Islet of Langerhans (tissue), 1 donor: ENCODE measurements at regions not wholly inside any gene's neighbourhood (a gene's known extent, or its start where the extent isn't known, plus 50 kb on each side); places are given as distances from the start of the nearest gene placed in this dataset.
"Not testable (repeated sequence)": the region's sequence is repeated elsewhere in the genome, so short reads cannot be mapped to it uniquely, and the experiment has no call there.

Experiments
- FAIRE-seq: peaks from one replicate; lab custom pipeline; 2011; peaks lifted over from hg19 to GRCh38; lab: Jason Lieb, UNC

DNA sequence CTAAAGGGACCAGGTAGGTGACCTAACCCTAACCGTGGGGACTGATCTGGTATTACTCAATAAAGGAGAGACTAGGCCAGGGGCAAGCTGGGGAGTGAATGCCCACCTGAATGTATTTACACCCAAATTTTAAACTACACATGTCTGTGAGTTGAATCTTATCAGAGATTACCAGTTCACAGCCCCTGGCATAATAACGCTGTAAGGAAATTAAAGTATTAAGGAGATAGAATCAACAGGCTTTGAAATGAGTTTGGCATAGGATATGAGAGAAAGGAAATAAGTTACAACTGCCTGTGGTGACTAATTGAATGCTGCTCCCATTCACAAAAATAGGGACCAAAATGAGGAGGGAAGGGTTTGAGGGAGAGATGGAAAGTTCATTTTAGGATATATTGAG, 593.3 kb downstream of the CSNK1G3 start:
- no peak for FAIRE-seq

DNA sequence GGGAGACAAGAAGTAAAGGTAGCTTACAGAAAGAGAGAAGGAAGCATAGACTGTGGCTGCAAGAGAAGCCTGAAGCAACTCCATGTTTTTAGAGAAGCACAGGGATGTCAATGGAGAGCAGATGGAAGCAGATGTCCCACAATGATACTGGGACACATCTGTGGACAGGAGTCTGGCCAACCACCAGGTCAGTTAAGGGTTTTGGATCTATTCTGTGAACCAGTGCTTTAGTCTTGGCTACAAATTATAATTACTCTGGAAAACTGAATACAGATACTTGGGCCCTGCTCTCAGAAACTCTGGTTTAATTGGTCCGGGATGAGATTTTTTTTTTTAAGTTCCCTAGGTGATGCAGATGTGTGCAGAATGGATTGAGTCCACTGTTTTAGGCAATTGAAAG, 592.8 kb downstream of the CSNK1G3 start:
- FAIRE-seq = no peak

DNA sequence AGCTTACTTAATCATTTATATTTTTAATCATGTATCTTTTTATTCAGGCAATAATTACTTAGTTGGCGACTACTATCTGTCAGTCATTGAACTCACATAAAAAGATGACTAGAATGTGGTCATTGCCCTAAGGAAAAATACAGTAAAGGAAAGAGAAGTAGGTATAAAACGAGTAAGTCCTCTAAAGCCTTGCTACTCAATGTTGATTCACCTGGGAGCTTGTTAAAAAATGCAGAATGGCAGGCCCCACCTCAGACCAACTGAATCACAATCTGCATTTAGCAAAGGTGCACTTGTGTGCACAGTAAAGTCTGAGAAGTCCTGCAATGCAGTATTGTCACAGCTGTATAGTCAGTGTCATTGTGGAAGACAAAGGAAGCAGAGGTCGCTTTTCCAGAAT, 592.4 kb downstream of the CSNK1G3 start:
- FAIRE-seq = no peak

DNA sequence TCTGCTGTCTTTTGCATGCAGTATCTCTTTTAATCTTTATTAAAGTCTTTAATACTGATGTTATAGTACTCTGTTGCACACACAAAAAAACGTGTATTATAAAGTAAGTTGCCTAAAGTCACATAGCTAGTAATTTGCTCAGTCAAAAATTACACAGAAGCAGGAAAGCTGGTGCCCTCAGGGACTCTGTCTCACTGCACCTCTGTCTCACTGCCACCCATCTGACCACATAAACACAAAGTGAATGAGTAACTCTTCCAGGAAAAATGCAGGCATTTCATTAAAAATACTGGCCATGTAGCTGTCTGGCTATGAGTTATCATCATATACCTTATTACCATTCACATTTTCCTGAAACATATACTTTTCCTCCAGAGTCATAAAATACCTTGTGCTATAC, 591.7 kb downstream of the CSNK1G3 start:
- FAIRE-seq = peak; percentile 56

DNA sequence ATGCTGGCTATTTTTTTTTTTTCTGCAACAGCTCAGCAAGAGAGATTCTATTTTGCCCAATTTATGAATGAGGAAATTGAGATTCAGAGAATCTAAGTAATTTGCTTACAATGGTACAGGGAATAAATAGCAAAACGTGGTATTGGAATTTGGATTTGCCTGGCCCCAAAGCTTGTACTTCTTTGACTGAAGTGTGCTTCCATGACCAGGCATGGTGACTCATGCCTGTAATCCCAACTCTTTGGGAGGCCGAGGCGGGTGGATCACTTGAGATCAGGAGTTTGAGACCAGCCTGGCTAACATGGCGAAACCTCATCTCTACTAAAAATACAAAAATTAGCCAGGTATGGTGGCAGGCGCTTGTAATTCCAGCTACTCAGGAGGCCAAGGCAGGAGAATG, 591.1 kb downstream of the CSNK1G3 start:
- not testable (repeated sequence) for FAIRE-seq

DNA sequence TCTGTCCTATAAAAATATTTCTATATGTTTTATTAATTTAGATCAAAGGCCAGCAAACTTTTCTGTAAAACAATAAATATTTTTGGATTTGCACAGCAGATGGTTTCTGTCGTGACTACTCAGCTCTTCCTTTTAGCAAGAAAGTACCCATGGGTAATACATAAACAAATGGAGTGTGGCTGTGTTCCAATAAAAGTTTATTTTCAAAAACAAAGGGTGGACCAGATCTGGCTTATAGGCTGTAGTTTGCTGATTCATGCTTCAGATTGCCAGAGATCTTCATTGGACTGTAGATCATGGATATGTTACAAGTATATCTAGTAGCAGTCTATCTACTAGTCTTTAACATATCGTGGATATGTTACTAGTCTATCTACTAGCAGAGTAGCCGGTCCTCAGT, 590.5 kb downstream of the CSNK1G3 start:
- FAIRE-seq = no peak

DNA sequence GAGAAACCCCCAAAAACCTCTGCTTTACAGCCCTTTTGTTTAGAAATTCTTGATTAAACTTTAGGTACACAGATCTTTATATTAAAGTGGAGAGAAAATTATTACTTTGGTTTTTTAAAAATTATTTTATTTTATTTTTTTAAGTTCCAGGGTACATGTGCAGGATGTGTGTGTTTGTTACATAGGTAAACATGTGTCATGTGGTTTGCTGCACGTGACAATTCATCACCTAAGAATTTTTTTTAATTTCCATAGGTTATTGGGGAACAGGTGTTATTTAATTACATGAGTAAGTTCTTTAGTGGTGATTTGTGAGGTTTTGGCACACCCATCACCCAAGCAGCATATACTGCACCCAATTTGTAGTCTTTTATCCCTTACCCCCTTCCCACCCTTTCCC, 581.7 kb downstream of the CSNK1G3 start:
- FAIRE-seq = no peak

DNA sequence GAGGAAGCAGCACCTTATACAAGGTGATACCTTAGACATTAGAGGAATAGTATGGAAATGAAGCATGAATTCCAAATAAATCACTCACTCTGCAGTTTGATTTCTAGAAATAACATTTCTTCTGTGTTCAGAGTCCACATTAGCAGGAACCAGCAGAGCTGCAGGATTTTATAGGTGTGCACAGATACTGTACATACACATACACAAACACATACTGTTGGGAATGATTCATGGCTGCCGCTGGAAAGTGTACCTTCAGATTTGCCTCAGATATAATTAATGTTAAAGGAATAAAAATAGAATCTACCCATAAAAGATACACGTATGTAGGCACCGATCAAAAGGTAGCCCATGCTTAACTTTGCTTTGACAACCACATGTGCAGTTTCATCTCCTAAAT, 578.1 kb downstream of the CSNK1G3 start:
- no peak for FAIRE-seq

DNA sequence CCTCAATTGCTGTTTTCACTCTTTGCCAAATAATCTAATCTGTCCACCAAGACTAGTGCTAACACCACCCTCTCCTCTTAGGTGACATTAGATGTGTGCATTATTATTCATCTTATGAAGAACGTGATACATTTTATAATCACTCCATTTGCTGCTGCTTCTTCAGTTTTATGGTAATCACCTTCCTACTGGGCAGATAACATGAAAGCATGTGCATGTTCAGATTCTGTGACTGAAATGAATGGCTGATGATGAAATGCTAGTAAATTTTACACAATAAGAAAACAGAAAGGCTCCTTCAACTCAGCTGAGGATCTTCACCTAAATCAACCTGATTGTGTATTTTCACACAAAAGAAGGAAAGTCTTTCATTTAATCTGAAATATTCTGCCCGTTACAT, 577.6 kb downstream of the CSNK1G3 start:
- FAIRE-seq = no peak

DNA sequence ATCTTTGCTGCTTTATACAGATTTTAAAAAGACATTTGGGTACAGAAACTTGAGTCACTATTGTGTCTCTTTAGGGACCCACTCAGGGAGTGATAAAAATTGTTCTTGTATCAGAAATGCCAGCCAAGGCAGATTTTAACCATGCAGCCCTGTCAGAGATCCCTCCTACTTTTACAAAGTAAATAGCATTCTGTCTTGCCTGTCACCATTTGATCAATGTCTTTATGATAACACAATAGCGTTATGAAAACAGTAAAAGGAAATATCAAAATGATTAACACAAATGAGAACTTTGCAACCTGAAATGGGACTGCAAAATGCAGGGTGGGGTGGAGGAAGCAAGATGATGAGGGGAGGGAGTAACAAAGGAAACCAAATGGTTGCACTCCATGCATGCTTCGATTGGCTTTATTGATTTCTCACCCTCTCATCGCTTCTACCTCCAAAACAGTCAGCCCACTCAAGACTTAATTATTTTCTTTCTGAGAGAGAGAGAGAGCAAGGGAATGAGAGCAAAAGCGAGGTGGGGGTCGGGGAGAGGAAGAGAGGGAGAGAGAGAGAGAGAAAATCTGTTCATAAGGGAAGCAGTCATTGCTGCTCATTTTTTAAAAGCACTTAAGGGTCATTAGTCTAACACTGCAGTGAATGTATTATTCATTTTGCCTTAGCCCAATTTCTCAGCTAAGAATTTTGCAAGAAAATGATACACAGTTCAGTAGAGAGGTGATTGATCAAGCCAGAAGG, 576.5 kb downstream of the CSNK1G3 start:
- FAIRE-seq = no peak

DNA sequence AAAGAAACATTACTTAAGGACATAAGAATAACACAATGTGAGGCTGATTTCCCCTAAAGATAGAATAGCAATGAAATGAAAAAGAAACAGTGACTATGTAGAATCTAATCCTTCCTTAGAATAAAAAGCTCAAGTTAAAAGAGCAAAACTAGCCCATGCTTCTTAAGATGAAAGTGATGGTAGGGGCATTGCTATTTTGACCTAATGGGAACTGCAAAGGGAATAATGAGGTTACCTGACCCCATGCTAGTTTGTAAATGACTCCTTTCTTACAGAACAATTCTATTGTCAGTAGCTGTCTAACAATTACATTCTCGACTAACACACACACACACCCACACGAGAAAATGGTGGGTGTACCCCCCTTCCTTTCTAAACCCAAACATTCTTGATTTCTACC, 575.8 kb downstream of the CSNK1G3 start:
- no peak for FAIRE-seq

DNA sequence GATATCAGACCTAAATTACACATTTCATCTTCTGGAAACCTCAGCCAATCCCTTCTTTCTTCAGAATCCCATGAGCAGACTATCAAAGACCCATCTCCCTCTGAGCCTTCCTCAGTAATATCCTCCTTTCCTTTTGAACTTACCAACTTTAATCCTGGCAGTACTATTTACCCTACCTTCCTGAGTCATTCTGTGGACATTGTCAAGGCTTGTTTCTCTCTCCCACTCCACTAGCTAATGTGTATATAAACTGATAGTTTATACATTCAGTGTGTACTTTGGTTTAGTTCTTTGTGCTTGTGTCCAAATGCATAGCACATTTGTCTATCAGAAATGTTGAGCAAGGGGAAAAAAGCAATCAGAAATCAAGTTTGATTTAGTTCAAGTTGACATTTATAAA, 568.3 kb downstream of the CSNK1G3 start:
- no peak for FAIRE-seq

DNA sequence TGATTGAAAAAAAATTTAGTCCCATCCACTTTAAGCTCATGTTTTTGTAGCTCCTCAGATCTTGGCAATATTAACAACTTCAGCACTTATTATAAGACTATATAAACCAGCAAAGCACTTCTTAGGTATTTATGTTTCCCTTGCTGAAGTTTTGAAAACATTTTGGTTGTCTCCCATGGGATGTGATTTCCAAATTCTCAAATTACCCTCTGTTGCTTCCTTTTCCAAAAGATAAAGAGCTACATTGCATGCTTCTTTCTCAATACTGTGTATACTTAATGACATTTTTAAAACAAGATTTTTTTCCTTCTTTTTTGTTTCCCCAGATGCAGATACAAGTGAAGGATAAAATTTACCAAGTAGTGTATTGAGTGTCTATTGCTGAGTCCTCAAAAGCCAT, 567.1 kb downstream of the CSNK1G3 start:
- FAIRE-seq = no peak

DNA sequence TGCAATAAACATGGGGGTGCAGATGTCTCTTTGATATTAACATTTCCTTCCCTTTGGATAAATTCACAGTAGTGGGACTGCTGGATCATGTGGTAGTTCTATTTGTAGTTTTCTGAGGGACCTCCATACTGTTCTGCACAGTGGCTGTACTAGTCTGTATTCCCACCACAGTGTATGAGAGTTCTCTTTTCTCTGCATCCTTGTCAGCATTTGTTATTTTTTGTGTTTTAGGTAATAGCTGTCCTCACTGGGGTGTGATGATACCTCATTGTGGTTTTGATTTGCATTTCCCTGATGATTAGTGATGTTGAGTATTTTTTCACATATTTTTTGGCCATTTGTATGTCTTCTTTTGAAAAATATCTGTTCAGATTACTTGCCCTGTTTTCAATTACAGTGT, 562.5 kb downstream of the CSNK1G3 start:
- FAIRE-seq = no peak

DNA sequence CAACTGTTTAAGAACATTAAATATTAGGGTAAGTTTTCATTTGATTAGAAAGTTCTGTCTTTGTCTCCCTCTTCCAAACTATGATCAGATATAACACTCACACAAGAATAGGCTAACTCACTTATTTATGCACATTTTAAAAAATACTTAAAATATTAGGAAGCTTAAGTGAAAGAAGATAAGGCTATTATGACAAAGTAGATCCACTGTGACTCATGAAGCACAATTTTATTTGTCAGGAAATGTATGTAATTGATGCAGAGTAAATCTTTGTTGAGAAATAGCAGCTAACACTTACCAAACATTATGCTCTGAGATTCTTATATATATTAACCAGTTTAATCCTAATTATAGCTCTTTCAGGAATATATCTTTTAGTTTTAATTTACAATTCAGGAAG, 560.6 kb downstream of the CSNK1G3 start:
- no peak for FAIRE-seq

DNA sequence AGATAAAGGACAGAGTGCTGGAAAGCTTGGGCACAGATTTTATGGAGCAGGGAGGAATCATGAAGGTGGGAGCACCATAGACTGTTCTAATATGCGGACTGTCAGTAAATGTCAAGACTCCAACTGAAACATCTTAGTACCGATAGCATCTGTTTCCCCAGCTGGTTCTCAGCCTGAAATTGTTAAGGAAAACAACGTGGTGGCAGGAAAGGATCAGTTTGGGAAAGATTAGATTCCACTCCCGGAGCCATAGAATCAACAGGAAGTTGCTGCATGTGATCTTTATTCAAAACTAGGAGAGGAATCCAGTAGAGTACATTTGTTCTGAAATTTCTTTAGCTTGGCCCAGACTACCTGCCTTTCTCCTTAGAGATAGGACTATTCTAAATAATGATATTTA, 559.1 kb downstream of the CSNK1G3 start:
- FAIRE-seq = no peak

DNA sequence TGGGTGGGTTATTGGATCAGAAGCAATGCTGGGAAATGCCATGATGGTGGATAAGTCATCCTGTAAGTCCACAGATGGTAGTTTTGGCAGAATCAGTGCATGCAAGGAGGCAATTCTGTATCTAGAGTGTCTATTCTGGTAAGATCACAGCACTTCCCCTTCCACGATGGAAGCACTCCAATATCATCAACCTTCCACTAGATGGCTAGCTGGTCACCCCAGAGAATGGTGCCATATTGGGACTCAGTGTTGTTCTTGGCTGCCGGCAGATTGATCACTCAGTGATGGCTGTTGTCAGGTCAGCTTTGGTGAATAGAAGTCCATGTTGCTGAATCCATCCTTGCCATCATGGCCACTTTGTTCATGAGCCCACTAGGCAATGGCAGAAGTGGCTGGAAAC, 553.5 kb downstream of the CSNK1G3 start:
- FAIRE-seq = no peak

DNA sequence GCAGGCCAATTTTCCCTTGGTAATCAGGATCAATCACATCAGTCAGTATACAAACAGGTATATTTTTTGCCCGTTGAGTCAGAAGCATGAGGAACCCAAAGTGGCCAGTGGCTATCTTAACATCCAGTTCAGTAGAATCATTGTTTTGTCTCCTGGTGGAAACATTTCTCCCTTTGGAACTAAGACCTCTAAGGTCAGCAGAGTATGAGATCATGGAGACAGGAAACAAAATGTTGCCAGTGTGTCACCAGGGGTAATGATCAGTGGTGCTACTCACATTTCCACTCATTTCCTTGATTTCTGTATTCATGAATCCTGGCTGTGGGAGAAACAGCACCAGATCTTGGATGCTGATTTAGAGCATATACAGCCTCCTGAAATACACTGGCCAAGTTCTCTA, 553.0 kb downstream of the CSNK1G3 start:
- no peak for FAIRE-seq

DNA sequence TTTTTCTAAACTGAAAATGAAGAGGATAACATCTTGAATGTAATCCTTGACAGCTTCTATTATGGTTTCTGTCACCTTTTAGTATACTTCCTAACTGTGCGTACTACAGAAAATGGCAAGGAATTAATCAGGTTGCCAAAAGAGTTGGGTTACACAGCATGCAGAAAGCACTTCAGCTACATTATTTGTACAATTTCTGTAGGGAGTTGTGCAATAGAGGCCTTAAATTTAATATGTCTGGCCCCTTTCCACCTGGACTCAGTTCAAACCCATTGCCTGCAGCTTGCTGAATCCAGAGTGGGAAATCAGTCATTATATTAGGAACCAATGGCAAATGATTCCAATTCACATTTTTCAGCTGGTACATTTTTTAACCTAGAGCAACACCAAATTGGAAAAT, 549.7 kb downstream of the CSNK1G3 start:
- no peak for FAIRE-seq

DNA sequence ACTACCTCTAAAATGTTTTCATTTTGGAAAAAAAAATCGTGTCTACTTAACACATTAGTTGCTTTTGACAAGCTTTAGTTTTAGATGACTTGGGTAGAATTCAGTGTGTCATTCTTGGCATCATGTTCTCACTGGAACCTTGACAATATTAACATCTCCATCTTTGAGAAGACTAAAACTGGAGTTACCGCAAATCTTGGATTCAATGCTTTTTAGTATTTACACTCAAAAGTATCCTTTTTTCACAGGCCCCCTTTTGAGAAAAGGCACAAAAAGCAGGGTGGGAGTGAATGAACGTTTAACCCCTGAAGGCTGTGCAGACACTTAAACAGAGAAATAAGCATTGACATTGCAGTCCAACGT, 549.1 kb downstream of the CSNK1G3 start:
- peak; percentile 61 for FAIRE-seq

DNA sequence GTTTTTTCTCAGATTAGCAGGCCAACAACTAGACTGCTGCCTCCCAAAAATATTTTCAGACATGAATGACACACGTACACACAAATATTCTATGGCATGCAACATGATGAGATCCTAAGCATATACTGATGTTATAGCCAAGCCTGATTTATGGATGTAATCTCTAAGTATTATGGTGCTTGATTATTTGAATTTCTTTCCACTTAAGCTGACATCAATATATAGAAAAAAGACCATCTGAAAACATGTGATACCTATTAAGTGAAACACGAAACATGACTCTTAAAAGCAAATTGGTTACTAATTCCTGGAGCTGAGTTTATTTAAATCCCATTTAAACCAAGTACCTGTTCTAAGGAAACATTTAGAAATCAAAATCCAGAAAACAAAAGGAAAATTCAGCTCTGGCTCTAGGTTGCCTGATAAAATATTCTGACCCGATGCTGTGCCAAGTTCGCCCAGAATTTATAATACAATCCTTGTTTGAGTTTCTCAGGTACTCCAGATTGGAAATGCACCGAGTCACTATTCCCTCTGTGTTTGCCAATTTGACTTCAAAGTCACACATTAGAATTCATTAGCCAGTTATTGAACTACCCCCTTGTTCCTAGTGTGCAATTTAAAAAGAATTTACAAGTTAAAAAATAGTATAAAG, 548.6 kb downstream of the CSNK1G3 start:
- FAIRE-seq = no peak

DNA sequence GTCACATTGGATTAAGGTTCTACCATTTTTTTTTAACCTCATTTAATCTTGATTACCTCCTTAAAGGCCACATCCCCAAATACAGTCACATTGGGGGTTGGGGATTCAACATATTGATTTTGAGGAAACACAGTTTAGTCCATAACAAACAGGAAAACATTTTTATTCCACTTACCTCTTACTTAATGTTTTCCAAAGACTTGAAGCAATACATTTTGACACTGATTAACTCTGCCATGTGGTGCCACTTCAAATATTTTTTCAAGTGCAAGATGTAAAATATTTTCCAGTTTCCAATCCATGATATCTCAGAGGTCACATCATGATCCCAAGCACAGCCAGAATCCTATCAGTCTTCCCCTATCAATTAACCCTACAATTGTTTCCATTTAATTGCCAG, 548.0 kb downstream of the CSNK1G3 start:
- FAIRE-seq = no peak

DNA sequence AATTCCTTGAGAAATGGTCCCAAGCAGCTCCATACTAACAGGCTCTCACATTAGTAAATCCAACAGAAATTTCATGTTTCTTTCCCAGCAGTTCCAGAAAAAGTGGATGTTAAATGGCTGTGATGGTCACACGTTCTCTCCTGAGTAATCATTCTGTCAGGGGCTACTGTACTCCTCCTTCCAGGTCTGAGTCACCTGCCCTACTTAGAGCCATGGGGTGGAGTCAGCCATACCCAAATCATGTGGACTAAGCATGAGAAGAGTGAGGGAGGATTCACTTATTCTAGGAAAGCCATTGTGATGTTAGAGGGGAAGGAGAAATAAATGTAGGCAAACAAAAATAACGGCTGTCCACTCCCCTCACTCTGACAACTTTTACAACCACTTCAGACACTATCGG, 547.2 kb downstream of the CSNK1G3 start:
- no peak for FAIRE-seq

DNA sequence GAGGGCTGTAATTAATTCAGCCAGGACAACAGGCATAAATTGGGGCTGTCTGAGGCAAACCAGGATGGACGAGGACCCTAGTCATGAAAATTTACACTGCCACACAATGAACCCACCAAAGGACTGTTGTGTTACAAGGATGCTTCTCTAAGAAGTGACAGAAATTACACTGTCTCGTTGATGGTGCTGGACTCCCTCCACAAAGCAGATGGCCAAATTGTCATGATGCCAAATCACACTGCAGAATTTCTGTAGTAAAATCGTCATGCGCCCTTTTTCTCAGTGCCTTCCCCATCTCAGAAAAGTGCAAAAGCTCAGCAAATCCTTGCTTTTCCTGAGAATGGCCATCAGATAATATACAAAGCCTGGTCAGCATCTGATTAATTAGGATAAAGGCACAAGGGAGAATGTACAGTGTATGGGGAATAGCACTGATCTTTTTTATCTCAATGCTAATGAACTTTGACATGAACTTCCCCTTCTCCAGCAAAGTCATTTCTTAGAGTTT, 545.8 kb downstream of the CSNK1G3 start:
- FAIRE-seq = no peak
